Colonic mucosa (tissue), 4 donors: ENCODE measurements at regions not wholly inside any gene's neighbourhood (a gene's known extent, or its start where the extent isn't known, plus 50 kb on each side); places are given as distances from the start of the nearest gene placed in this dataset.

Source experiments
- DNase-seq: peaks from one replicate; pipeline ENCODE4 v3.0.0-alpha.2; 2020
- H3K27ac ChIP-seq: fragments of 200-600 bp; one replicate; pipeline ENCODE4 v1.8.0; 2021
- H3K27me3 ChIP-seq: fragments of 200-600 bp; one replicate; pipeline ENCODE4 v1.8.0; 2021
- H3K36me3 ChIP-seq: fragments of 200-600 bp; one replicate; pipeline ENCODE4 v1.8.0; 2021
- H3K4me1 ChIP-seq: fragments of 200-600 bp; one replicate; pipeline ENCODE4 v1.8.0; 2021; ENCODE audit warnings: mild to moderate bottlenecking
- H3K4me3 ChIP-seq: fragments of 200-600 bp; one replicate; pipeline ENCODE4 v1.8.0; 2021
- H3K9ac ChIP-seq, 2 donors: one replicate each; pipeline ENCODE4 v1.7.0; 2013; ENCODE audit warnings: control low read depth in 2 of 2, low read depth in 2 of 2, low read length in 2 of 2
- H3K9me3 ChIP-seq: fragments of 200-600 bp; one replicate; pipeline ENCODE4 v1.8.0; 2021
- intact Hi-C: fragments of 100-400 bp; cut with DNase I; formaldehyde crosslinking; loops from one replicate; pipeline ENCODE4 v1.14.1; 2022
- TF ChIP-seq, protein P1 (sequence below): fragments of 200-600 bp; IDR thresholded peaks from one replicate; pipeline ENCODE4 v1.8.0; 2022; ENCODE audit warnings: antibody characterized with exemption, mild to moderate bottlenecking
- donor health status: healthy.
- donor health status: DM: no; HTN: no; CAD: no.
- donor health status: DM: no; HTN: no; CAD: no.

DNA sequence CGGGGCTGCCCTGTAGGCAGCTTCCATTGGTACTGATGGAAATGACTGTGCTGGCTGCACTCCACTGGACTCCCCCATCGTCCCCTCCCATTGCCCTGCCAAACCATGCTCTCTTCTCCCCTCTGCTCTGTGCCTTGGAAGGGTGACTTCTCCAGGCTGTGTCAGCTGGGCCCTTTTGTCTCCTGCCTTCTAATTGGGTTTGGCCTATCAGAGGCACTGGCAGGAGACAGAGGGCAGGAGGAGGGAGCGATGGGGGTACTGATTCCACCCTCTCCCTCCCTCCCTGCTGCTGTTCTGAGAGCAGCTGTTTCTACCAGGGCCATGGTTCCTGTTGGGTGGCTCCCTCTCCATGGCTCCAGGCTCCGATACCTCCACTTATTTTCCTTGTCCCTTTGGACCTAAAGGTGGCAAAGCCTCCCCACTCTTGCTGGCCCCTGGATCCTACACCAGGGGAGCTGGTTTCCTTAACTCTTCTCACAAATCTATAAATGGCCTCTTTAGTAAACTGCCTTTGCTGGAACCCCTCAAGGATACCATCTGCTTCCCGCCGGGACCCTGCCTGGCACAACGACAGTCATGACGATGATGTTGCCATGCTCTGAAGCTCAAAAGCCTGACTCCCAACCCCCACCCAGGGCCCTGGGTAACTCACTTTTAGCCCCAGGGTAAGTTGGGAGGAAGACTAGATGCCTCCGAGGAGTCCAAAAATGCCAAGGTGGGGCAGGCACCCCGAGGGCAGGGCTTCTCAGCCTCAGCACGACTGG is 123.8 kb upstream of the RPL38 start:
- no peaks in the 10 kb centered on the region for H3K36me3 ChIP-seq
- DNase-seq = no peak
- no peaks in the 10 kb centered on the region for H3K4me1 ChIP-seq
- H3K9me3 ChIP-seq = no peaks in the 10 kb centered on the region
- TF ChIP-seq, protein P1, sequence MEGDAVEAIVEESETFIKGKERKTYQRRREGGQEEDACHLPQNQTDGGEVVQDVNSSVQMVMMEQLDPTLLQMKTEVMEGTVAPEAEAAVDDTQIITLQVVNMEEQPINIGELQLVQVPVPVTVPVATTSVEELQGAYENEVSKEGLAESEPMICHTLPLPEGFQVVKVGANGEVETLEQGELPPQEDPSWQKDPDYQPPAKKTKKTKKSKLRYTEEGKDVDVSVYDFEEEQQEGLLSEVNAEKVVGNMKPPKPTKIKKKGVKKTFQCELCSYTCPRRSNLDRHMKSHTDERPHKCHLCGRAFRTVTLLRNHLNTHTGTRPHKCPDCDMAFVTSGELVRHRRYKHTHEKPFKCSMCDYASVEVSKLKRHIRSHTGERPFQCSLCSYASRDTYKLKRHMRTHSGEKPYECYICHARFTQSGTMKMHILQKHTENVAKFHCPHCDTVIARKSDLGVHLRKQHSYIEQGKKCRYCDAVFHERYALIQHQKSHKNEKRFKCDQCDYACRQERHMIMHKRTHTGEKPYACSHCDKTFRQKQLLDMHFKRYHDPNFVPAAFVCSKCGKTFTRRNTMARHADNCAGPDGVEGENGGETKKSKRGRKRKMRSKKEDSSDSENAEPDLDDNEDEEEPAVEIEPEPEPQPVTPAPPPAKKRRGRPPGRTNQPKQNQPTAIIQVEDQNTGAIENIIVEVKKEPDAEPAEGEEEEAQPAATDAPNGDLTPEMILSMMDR = no peak
- H3K4me3 ChIP-seq = no peak overlapping the region
- H3K27me3 ChIP-seq = no peaks in the 10 kb centered on the region
- H3K27ac ChIP-seq = no peak overlapping the region
- intact Hi-C loops = no loop called here
- no peak overlapping the region for H3K9ac ChIP-seq

DNA sequence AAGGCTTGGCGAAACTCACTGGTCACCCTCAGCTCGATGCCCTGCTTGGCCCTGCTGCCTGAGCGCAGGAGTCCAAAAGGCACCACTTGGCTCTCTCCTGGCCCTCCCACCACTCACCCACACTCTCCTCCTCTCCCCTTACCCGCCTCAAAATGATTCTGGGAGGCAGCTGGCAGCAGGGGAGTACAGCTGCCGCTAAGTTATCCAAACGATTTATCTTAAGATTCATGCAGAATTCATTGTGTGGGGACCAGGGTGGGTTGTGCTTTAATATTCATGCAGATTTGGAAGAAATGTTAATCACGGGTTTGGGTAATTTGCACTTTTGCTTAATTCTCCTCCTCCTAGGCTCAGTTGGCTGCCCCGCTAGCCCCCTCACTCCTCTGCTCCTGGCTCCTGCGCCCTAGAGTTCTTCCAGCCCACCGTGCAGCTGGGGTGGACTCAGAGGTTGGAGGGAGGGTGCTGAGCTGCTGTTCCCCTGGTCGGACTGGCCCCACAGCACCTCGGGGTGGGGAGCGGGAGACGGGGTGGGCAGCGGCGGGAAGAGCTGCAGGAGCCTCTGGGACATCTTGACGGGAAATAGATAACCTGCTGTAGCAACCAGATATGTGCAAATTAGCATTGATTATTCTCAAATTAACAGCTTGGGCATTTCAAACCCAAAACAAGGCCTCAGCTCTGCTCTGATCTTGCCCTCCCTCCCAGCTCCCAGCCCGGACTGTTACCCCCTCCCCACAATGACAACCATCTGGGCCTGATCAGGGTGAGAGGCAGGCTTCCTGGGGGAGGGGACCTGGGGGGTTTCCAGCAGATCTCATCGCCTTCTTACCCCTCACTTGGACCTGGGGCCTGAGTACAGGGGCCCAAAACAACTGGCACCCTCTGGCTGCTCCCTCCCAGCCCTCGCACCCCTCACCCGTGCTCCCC is 122.6 kb upstream of the RPL38 start:
- Histone ChIP-seq H3K4me3 (no peak overlapping the region), H3K27me3 (no peaks in the 10 kb centered on the region), H3K9me3 (no peaks in the 10 kb centered on the region), H3K36me3 (no peaks in the 10 kb centered on the region), H3K27ac (no peak overlapping the region), H3K9ac (no peak overlapping the region), H3K4me1 (no peaks in the 10 kb centered on the region)
- TF ChIP-seq, protein P1 = no peak
- intact Hi-C loops = no loop called here
- no peak for DNase-seq

DNA sequence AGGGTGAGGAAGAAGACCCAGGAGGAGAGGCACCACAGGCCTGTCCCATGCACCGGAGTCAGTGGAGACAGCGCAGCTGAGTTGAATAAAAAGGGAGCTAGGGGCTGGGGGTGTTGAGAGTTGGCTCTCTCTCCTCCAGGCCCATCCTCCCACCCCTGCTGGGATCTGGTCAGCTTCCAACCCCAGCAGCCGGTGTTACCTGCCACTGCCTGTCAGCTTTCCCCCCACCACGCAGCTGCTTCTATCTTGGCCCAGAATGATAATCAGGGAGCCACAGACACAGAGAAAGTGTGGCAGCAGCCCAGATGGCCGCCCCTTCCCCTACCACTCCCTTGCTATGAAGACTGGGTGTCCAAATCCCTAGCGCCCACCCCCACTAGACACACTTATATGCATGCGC is 120.6 kb upstream of the RPL38 start:
- H3K27ac ChIP-seq = no peak overlapping the region
- H3K27me3 ChIP-seq = no peaks in the 10 kb centered on the region
- TF ChIP-seq, protein P1 = no peak
- no peaks in the 10 kb centered on the region for H3K36me3 ChIP-seq
- intact Hi-C loops = no loop called here
- H3K4me1 ChIP-seq = no peaks in the 10 kb centered on the region
- no peaks in the 10 kb centered on the region for H3K9me3 ChIP-seq
- no peak overlapping the region for H3K9ac ChIP-seq
- H3K4me3 ChIP-seq = no peak overlapping the region
- DNase-seq = no peak

DNA sequence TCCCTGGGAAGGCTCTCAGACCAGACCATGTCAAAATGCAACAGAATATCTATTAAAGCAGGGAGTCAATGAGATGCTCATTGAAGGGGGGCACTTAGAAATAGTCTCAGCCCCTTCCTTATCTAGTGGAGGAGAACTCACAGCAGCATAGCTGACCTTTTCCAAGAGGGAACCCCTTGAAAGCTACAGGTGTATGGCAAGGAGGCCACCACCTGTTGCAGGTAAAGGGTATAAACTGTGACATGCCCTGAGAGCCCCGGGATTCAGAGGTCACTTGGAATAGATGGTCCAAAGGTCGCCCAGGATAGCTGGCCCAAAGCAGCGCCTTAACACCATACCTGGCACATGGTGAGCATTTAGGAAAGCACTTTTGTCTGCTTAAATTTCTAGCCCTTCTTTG is 120.2 kb upstream of the RPL38 start:
- Histone ChIP-seq H3K27me3 (no peaks in the 10 kb centered on the region), H3K27ac (no peak overlapping the region), H3K4me3 (no peak overlapping the region), H3K9me3 (no peaks in the 10 kb centered on the region), H3K9ac (no peak overlapping the region), H3K36me3 (no peaks in the 10 kb centered on the region), H3K4me1 (no peaks in the 10 kb centered on the region)
- intact Hi-C loops = no loop called here
- DNase-seq = no peak
- TF ChIP-seq, protein P1 = no peak

DNA sequence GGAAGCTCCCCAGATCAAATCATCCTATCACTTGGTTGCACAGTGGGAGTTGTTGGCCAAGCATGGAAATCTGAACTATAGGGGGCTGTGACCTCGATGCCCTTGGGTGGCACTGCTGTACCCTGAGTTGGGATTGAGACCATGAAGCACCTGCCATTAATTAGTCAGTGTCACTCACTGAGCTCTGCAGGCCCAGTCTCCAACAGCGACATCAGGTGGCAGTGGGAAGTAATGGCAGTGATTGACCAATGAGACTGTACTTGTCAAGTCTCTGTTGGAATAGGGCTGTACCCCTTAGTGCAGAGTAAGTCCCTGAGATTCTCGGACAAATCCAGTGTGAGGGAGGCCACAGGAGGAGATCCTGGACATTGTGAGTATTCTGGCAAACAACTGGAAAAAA is 118.0 kb upstream of the RPL38 start:
- H3K4me3 ChIP-seq = no peak overlapping the region
- no peak for DNase-seq
- H3K27ac ChIP-seq = no peak overlapping the region
- H3K4me1 ChIP-seq = no peaks in the 10 kb centered on the region
- no peak overlapping the region for H3K9ac ChIP-seq
- no peaks in the 10 kb centered on the region for H3K36me3 ChIP-seq
- H3K9me3 ChIP-seq = no peaks in the 10 kb centered on the region
- no peaks in the 10 kb centered on the region for H3K27me3 ChIP-seq
- intact Hi-C loops = no loop called here
- TF ChIP-seq, protein P1 = no peak
